Suppressor macrophage (primary cell): ENCODE measurements at regions not wholly inside any gene's neighbourhood (a gene's known extent, or its start where the extent isn't known, plus 50 kb on each side); places are given as distances from the start of the nearest gene placed in this dataset.

ENCODE experiments used
- DNase-seq, 4 experiments: peaks; one replicate each; pipeline ENCODE4 v3.0.0-alpha.2; 2020 to 2022

DNA sequence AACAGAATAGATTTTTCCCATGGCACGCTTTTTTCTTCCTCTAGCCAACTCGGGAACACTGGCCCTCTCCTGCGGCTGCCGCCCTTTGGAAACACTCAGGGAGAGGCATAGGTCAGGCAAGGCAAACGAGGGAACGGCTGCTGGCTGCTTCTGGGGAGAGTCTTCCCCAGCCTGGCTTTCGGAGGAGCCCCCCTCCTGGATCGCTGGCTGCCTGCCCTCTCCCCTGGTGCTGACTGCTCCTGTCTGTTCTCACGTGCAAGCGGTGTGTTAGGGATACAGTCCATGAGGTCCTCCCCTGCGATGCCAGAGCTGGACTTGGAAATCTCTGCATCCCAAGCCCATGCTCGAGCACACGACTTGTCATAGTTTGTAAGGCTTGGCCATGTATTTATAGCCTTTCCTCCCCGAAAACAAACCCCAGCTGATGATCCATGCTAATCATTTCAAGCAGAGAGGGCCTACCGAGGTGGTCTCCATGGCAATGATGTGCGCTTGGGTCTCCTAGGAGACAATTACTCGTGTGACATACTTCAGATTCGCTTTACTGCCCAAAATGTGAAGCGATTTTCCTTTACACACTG lies 315.6 kb upstream of the ATP10A start:
- no peak for DNase-seq

DNA sequence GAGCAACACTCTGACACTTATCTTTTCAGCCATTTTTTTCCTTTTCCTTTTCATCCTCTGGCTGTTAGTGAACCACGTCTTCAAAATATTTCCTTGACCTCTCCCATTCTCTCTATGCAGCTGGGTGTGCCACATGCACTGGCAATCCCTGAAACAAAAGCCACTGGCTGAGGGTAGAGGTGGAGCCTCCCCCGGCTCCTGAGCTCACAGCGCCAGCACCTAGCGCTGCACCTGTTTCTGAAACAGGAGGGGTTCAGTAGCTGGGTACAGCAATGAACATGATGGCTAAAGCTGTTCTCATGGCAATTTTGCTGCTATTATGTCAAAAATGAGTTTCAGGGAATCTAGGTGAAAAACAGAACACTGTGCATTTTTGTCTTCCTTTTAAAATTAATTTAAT lies 314.7 kb upstream of the ATP10A start:
- DNase-seq = no peak

DNA sequence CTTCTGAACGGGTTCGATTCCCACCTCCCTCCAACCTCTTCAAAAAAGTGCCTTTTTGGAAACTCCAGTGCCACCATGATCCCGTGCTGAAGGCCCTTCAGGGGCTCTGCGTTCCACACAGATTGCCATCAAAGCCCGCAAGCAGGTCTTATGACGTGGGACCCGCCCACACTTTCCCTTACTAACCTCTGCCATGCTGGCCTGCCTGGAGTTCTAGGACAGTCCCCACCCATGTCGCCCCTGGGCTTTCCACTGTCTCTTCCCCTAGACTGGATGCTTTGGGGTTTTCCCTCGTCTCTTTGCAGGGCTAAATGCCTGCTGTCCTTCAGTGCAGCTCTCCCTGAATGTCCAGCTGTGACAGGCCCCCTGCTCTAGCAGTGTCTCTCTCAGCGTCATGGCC lies 313.7 kb upstream of the ATP10A start:
- DNase-seq = no peak

DNA sequence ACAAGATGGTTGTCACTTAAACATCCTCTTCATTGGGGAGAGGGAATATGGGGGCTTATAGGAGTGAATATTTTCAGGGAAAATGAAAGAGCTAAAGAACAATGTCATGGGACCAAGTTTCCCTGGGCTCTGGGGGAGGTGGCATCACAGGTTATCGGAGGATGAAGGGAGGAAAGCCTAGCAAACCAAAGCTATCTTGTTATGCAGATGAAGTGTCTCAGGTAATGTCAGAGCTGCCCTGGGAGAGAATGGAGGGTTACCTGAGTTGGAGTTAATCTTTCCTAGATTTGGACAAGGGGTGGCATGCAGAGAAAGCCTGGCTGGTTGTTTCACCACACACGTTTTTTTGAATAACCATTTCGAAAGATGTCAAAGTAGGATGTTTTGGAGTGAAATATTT lies 308.1 kb upstream of the ATP10A start:
- no peak for DNase-seq

DNA sequence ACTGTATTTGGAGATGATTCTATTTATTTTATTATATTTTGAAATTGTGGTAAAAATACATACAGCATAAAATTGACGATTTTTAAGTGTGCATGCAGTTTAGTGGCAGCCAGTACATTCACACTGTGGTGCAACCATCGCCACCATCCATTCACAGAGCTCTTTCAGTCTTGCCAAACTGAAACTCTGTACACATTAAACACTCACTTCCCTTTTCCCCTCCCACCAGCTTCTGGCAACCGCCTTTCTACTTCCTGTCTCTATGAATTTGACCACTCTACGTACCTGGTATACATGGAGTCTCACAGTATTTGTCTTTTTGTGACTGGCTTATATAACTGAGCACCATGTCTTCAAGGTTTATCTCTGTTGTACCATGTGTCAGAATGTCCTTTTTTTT lies 303.3 kb upstream of the ATP10A start:
- DNase-seq = peak in 3 of 4 experiments; percentile 2 to 4 (median 3)

DNA sequence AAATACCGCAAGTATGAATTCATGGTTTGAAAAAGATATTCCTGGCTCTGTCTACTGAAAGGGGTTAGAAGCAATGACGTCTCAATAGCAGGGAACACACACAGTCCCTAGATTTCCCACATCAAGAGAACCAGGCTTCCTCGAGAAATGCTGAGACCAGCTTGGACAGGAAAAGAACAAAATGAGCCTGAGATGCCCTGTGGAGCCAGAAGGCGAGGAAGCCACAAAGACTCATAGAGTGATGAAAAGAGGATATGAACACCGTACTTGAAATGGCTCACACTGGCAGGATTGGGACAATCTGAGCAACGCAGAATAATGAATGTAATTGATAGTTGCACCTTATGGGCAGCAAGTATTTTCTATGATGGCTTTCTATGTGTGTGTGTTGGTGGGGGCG lies 302.4 kb upstream of the ATP10A start:
- DNase-seq = no peak

DNA sequence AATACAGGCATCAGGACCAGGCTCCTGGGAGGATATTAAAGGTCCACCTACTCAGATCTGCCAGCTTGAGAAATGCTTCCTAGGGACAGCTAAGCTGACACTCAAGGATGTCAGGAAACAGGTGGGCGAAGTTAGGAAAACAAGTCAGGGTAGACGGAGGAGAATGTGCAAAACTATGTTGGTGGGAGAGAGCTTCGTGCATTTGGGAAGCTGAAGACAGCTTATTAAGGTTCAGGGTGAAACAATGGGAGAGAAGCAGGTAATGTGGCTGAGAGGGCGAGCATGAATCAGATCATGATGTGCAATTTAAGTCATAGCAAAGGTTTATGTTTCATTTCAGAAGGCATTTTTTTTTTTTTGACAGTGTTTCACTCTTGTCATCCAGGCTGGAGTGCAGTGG lies 297.2 kb upstream of the ATP10A start:
- DNase-seq = no peak

DNA sequence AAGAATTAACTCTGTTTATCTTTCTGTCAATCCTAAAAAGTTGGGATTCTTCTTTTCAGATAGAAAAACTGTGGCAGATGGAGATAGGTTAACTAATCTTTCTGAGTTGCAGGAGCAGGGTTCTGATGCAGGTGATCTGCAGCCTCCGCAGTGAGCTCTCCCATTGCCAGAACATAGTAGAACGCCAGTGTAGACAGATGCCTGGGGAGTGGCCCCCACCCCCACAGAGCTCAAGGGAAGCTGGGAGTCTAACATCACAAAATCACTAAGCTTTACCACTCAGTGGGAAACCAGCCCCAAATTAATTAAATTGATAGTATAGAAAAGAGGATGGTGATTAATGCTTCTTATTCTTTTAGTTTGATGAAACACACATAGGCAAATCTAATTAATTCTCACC lies 295.0 kb upstream of the ATP10A start:
- no peak for DNase-seq

DNA sequence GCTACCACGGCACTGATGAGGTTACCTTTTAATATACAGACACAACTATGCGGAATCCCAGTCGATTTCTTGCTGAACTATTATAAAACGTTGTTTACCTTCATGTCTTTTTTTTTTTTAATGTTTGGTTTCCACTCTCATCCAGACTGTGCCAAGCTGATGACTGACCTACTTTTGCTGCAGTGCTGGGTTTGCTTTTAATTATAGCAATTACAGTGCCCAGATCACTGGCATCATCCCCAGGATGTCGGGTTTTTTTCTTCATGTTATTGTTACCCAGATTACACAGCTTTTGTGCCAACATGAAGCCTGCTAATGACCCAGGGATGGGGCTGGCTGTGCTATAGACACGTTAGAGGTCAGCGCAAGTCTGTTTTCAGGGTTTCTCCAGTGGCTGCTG lies 294.0 kb upstream of the ATP10A start:
- DNase-seq = no peak

DNA sequence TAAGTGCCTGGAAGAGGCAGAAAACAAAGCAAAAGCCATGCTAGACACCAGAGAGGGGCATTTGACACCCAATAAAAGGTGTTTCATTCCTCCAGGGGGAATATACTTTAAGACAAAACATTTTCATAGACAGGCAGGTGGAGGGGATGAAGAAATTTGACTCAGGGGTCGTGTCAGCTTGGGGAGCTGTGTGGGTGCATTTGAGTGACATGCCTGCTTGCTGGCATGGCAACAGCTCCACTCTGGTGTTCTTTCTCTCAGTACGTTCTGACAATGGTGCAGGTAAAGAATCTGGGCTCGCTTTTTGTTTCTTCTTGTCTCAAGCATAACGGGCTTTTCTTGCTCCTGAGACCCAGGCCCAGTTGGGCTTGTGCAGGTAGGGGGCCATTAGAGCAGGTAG lies 292.9 kb upstream of the ATP10A start:
- DNase-seq = no peak

DNA sequence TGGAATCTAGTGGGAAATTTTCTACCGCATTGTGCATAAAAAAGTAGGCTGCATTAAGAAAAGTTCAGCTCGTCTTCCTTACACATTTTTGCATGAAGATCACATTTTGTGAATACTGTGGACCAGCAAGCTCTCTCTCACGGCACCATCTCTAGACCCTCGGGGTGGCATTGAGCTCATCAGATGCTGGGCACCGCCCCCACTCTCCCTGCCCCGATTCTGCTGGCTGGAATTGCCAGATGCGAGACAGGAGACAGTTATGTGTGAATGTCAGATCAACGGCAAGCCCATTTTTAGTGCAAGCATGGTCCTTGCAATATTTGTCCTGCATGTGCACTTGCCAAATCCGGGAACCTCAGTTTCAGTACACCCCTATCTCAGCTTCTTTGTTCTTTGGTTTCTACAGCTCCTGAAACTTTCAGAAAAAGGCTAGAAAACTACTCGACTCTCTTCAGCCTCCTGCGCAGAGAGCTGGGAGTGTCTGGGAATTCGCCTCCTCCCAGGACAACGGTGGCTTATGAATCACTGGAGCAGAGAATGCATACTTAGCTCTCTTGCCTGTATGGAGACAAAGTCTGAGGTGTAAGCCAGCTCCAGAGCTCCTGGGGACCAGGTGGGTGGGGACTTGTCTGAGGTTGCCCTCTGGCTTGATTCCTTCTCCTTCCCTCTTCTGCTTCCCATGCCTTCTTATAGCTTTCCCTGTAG lies 285.2 kb upstream of the ATP10A start:
- DNase-seq = no peak

DNA sequence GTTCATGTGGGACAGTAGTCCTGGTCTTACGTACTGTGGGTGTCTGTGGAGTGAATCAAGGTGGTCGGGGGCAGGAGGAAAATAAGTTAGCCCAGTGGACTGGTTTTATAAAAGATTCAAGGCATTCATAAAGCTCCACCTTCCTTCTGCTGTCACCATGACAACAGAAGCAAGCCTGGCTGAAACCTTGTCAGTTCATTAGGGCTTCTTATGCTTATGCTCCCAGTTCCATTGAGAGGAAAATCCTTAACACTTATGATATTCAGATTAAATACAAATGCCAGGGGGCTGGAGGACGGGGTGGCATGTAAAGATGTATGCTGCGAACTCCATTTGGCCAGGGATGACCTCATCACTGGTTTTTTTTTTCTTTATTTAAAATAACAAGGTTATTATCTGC lies 283.1 kb upstream of the ATP10A start:
- DNase-seq = no peak

DNA sequence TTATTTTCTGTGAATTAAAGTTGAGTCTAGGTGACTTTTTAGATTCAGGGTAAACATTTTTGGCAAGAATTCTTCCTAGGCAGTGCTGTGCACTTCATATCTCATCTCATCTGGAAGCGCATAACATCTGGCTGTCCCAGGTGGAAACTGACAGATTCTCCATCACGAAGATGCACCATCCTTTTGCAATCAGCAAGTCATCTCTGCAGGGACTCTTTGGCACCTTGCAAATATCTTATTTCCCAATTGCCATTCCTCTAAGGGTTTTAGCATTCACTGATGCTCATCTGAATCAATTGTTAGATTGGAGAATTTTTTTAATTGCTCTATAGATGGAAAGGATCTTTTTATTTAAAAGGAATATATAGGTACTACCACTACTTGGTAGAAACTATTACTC lies 282.7 kb upstream of the ATP10A start:
- no peak for DNase-seq

DNA sequence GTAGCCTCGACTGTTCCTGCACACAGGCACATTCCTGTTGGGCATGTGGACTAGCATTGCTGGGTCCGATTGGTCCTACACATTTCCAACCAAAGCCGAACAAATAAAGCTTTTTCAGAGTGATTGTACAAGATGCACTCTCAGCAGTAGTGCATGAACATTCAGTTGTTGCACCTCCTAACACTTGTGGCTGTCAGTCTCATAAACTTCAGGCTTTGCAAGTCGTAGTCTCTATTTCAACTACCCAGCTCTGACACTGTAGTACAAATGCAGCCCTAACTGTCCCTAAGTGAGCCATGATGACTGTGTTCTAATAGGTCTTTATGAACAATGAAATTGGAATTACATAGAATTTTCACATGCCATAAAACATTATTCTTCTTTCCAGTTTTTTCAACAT lies 281.7 kb upstream of the ATP10A start:
- DNase-seq = no peak

DNA sequence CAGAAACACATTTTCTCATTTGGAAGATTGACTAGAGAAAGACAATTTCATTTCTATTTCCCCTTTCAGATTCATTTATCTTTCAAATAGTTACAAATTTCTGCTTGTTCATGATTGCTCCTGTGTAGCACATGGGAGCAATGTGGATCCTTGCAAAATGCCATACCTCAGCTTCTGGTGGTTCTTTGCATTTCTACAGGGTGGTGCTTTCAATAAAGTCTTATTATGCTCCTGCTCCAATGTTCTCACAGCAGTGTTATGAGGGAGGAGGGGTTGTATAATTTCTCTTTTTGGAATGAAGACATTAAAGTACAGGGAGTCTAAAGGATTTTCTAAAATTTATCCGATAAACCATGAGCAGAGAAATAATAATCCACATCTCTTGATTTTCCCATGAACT lies 280.1 kb upstream of the ATP10A start:
- DNase-seq = no peak

DNA sequence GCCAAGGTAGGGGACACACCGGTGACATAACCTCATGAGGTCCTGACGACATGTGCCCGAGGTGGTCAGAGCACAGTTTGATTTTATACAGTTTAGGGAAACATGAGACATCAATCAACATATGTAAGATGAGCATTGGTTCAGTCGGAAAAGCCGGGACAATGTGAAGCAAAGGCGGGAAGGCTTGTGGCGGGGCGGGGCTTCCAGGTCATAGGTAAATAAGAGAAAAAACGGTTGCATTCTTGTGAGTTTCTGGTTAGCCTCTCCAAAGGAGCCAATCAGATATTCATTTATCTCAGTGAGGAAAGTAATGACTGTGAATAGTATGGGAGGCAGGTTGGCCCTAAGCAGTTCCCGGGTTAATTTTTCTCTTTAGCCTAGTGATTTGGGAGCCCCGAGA lies 271.7 kb upstream of the ATP10A start:
- DNase-seq = no peak

DNA sequence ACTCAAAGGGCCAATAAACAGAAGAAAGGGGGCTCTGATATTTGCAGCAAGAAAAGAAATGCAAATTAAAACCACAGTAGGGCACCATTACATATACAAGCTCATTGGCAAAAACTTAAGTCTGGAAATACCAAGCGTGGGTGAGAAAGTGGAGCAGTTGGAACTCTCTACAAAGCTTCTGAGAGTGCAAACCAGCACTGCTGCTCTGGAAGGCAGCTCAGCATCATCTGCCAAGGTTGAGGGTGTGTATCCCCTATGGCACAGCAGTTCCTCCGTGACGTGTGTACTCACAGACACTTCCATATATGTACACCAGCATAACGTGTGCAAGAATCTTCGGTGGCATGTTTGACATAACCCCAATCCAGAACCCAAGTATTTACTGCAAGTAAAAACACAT lies 271.0 kb upstream of the ATP10A start:
- DNase-seq = no peak

DNA sequence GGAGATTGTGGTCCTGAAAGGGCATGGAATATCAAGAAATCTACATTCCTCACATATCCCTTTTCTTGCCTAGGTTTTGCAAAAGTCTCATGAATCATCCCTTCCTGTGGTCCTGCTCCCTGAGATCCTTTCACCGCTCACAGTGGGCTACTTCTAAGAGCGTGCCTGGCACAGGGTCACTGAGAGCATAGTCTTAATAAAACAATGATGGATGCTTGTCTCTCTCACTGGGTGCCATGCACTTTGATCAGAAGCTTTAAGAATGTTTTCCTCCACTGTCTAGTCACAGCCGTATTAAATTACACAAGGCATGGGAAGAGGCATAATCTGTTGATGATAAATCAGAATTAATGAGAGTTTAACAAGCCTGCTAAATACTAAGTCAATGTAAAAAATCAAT lies 269.7 kb upstream of the ATP10A start:
- no peak for DNase-seq

DNA sequence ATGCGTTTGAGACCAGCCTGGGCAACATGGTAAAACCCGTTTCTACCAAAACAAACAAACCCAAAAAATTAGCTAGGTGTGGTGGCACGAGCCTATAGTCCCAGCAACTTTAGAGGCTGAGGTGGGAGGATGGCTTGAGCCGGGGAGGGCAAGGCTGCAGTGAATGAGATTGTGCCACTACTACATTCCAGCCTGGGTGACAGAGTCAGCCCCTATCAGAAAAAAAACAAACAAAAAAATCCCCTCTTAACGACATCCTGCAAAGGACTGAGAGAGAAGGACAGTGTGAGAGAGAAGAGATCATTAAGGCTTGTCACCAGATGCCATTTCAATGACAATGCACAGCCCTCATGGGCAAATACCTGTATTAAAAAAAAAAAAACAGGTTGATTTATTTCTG lies 266.7 kb upstream of the ATP10A start:
- no peak for DNase-seq

DNA sequence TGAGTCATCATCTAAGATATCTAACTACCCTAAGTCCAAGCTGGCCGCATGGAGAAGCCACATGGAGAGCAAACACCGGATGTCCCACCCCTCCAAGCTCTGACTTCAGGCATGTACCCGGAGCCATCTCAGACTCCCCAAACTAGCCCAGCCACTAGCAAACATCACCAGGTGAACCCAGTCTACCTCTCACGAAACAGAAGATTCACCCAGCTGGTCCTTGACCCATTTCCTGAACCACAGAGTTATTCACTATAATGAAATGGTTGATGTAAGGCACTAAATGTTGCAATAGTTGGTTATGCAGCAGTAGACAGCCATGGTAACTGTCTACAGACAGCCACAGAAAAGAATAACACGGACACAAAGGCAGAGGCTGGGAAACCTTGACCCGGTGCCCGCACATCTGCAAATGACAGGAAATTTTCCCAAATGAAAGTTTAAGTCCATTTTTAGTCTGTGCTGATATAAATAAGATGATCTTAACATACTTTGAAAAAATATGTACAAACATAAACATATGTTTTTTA lies 265.5 kb upstream of the ATP10A start:
- DNase-seq = no peak

DNA sequence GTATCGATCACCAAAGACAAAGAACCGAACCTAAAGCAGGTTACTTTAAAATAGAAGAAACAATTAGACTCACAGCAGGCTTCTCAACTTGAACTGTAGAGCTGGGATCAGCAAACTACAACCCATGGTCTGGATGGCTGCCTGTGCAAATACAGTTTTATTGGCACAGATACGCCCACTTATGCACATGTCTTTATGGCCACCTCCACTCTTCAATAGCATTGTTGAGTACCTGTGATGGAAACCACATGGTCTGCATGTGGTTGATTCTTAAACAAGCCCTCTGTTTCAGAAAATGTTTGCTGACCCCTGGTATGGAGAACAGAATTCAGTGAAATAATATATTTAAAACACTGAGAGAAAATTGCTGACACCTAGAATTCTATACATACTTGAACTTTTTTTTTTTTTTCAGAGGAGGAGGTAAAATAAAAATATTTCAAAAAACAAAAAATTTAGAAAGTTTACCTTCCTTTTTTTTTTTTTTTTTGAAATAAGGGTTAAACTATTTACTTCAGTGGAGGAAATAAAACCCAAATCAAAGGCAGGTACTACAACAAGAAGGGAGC lies 263.8 kb upstream of the ATP10A start:
- DNase-seq = no peak

DNA sequence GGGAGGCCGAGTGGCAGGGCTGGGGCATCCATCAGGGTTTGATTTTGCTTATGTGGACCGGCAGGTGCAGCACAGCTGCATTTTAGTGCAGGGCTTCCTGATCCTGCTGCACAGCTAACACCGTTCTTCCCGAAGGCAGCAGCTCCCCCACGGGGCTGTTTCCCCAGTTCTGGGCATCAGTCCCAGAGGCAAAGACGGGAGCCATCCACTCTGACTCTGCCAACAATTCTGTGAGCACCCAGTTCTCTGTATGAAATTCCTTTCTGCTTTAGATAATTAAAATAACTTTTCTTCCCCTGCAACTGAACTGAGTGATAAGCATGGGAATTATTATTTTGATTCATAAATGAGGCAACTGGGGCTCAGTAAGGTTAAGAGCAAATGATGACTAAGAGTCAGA lies 262.9 kb upstream of the ATP10A start:
- no peak for DNase-seq

DNA sequence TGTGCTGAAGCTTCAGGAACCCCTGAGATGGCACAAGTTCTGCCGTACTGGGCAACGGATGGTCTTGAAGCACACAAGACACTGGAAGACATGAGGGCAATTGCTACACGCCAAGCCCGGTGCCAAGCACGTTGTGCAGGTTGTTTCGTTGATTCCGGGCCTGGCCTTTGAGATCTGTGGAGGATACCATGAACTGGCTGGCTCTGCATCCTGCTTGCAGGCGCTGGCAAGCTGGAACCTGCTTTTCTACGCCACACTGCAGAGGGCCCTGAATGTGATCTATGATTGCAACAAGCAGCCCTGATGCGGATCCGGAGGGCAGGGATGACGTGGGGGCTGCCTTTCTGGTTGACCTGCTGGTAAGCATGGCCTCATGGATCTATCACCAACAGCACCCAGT lies 262.5 kb upstream of the ATP10A start:
- no peak for DNase-seq

DNA sequence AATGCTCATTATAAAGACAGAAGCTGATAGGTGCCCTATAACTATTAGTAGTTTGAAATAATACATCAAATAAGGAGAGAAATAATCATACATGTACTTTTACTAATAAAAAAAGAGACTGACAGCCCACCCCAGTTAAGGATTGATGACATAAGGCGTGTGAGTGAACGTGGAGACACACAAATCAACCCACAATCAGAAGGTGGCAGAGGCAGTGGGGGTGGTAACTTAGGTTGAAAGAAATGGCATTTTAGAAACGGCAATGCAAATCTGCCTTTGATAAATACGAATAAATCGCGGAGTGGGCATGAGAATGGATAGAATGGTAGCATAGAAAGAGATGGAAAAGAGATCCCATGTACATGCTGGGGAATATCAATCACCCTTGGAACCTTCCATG lies 256.2 kb upstream of the ATP10A start:
- no peak for DNase-seq
